ENCODE measurements at regions not wholly inside any gene's neighbourhood (a gene's known extent, or its start where the extent isn't known, plus 50 kb on each side); places are given as distances from the start of the nearest gene placed in this dataset.

DNA sequence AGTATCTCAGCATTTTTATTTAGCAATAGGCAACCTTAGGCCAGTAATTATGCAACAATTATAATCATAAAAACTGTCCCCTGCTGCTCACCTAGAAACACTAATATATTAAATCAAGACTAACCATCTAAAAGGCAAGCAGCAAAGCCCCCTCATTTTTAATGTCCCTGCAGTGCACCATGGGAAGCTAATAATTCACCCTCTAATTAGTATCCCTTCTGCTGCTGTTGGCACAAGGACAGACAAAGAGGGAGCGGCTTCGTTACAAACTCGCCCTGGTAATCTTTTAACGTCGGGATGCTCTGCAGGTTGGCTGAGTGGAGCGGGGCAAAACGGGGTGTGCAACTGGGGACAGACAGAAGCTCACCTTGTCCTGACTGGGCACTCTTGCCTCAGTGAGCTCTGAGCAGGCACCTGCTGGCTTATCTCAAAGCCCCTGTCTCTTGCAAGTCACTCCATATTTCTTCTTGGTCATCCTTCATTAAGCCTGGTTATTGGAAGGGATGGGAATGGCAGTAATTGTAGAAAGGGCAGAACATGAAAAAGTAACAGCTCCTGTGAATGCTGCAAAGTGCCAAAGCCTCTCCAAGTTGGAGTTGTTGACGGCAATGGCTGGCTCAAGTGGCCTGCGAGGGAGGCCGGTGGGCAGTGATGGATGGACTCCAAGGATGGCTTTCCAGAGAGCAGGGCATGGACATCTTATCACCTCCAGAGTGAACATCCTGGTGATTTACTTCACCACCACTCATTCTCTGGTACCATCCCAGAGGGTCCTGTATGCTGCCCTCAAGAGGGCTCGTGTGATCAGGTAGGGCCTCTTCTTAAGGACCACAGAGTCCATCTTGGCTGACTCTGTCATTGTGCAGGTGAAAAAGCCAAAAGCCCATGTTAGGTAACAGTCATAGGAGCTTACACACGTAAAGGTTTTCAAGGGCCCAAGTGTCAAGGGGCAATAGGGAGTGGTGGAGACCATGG lies 219.6 kb upstream of the N4BP1 start:
- no peak overlapping the region for H3K27ac ChIP-seq (ENCODE audit: low read depth in 1 of 2, low read length in 1 of 2)
- H3K27me3 ChIP-seq (ENCODE audit: control insufficient read depth in 3 of 3, insufficient read depth in 3 of 3, low read length in 2 of 3): peaks cover 0 to 2% (median 0%) of the 10 kb centered on the region in 3 donors
- H3K36me3 ChIP-seq (ENCODE audit: control insufficient read depth in 4 of 4, insufficient read depth in 4 of 4, low read length in 4 of 4): no peaks in the 10 kb centered on the region
- no peak for ATAC-seq (ENCODE audit: insufficient read depth, low FRiP score)
- 86 to 89% methylated on average over 12 of the region's 12 CpGs for WGBS, 2 donors
- no peak for DNase-seq
- TF ChIP-seq CTCF (IDR thresholded peaks at IDR 0.05; ENCODE audit: control extremely low read depth, extremely low read depth): no peak
- H3K9me3 ChIP-seq (ENCODE audit: control insufficient read depth in 4 of 4, insufficient read depth in 3 of 4, low read length in 3 of 4): peaks cover 0 to 7% (median 0%) of the 10 kb centered on the region in 4 donors
- no peak overlapping the region for H3K4me3 ChIP-seq
- no peak overlapping the region for H3K9ac ChIP-seq (ENCODE audit: insufficient read depth in 1 of 2, low read length in 2 of 2)
- H3K4me1 ChIP-seq (ENCODE audit: control insufficient read depth in 5 of 5, insufficient read depth in 5 of 5, low read length in 5 of 5): no peaks in the 10 kb centered on the region

DNA sequence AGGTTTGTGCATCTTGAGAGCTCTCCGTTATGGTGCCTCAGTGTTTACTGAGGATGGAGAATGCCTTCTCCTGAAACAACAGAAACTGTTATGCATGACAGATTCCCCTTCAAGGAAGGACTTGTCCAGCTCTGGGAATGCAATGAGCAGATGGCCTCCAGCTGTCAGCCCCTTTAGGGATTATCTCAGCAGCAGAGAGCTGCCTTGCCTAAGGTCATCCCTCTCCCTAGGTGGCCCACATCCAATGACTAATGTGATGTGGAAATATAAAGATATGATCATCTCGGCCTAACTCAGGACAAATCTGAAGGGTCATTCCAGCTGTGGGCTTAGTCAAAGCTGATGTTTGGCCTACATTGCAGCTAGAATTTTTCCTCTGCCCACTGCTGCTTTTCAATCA lies 214.3 kb upstream of the N4BP1 start:
- H3K27ac ChIP-seq (ENCODE audit: low read depth in 1 of 2, low read length in 1 of 2): no peak overlapping the region
- TF ChIP-seq CTCF (IDR thresholded peaks at IDR 0.05; ENCODE audit: control extremely low read depth, extremely low read depth): no peak
- DNase-seq (no peak), ATAC-seq (ENCODE audit: insufficient read depth, low FRiP score) (no peak)
- H3K36me3 ChIP-seq (ENCODE audit: control insufficient read depth in 4 of 4, insufficient read depth in 4 of 4, low read length in 4 of 4): no peaks in the 10 kb centered on the region
- H3K9ac ChIP-seq (ENCODE audit: insufficient read depth in 1 of 2, low read length in 2 of 2): no peak overlapping the region
- H3K4me1 ChIP-seq (ENCODE audit: control insufficient read depth in 5 of 5, insufficient read depth in 5 of 5, low read length in 5 of 5): no peaks in the 10 kb centered on the region
- H3K9me3 ChIP-seq (ENCODE audit: control insufficient read depth in 4 of 4, insufficient read depth in 3 of 4, low read length in 3 of 4): peaks cover 0 to 10% (median 0%) of the 10 kb centered on the region in 4 donors
- 60 to 69% methylated on average over 2 of the region's 2 CpGs for WGBS, 2 donors
- no peaks in the 10 kb centered on the region for H3K27me3 ChIP-seq (ENCODE audit: control insufficient read depth in 3 of 3, insufficient read depth in 3 of 3, low read length in 2 of 3)
- no peak overlapping the region for H3K4me3 ChIP-seq

- Histone ChIP-seq H3K9ac (ENCODE audit: insufficient read depth in 1 of 2, low read length in 2 of 2) (no peak overlapping the region), H3K27ac (ENCODE audit: low read depth in 1 of 2, low read length in 1 of 2) (no peak overlapping the region), H3K27me3 (ENCODE audit: control insufficient read depth in 3 of 3, insufficient read depth in 3 of 3, low read length in 2 of 3) (no peaks in the 10 kb centered on the region), H3K4me3 (no peak overlapping the region), H3K9me3 (ENCODE audit: control insufficient read depth in 4 of 4, insufficient read depth in 3 of 4, low read length in 3 of 4) (peaks cover 0 to 8% (median 0%) of the 10 kb centered on the region in 4 donors), H3K36me3 (ENCODE audit: control insufficient read depth in 4 of 4, insufficient read depth in 4 of 4, low read length in 4 of 4) (no peaks in the 10 kb centered on the region), H3K4me1 (ENCODE audit: control insufficient read depth in 5 of 5, insufficient read depth in 5 of 5, low read length in 5 of 5) (no peaks in the 10 kb centered on the region)
- no peak for TF ChIP-seq CTCF (IDR thresholded peaks at IDR 0.05; ENCODE audit: control extremely low read depth, extremely low read depth)
- WGBS, 2 donors: 91 to 97% methylated on average over 5 of the region's 5 CpGs
- ATAC-seq (ENCODE audit: insufficient read depth, low FRiP score) (no peak), DNase-seq (no peak)
Measured at GRCh38 chr16:48822431-48822830, 212.5 kb upstream of the N4BP1 start.
